ENCODE measurements at regions not wholly inside any gene's neighbourhood (a gene's known extent, or its start where the extent isn't known, plus 50 kb on each side); places are given as distances from the start of the nearest gene placed in this dataset.

DNA sequence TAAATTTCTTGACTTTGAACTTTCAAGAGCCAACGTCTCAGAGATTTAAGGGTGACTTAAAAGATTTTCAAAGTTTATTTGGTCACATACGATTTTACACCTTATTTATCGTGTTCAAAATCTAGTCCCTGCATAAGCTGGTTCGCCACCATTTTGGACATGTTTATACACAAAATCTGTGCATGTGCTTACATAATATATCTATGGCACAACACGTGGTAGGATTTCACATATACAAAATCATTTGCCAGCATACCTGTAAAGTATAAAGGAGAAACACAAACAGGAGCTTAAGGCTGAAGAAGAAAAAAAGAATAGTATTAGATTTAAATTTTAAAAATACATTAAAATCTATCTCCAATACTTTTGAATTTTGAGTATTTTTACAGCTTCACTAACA is 190.0 kb upstream of the KYNU start:
- in situ Hi-C loops (cut with MboI; ENCODE audit: low pct_unique_long_range_greater_than_20kb, low sequenced_read_pairs, unreplicated experiment), result loop anchor here (25.0 kb wide), 1 partner anchor 300 kb away; no protein-coding TSS in a partner anchor
- DNase-seq (ENCODE audit: low spot score), result no peak
- TF ChIP-seq, protein P1, sequence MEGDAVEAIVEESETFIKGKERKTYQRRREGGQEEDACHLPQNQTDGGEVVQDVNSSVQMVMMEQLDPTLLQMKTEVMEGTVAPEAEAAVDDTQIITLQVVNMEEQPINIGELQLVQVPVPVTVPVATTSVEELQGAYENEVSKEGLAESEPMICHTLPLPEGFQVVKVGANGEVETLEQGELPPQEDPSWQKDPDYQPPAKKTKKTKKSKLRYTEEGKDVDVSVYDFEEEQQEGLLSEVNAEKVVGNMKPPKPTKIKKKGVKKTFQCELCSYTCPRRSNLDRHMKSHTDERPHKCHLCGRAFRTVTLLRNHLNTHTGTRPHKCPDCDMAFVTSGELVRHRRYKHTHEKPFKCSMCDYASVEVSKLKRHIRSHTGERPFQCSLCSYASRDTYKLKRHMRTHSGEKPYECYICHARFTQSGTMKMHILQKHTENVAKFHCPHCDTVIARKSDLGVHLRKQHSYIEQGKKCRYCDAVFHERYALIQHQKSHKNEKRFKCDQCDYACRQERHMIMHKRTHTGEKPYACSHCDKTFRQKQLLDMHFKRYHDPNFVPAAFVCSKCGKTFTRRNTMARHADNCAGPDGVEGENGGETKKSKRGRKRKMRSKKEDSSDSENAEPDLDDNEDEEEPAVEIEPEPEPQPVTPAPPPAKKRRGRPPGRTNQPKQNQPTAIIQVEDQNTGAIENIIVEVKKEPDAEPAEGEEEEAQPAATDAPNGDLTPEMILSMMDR (IDR thresholded peaks at IDR 0.05; ENCODE audit: extremely low read depth, insufficient read depth, missing control alignments), result no peak

DNA sequence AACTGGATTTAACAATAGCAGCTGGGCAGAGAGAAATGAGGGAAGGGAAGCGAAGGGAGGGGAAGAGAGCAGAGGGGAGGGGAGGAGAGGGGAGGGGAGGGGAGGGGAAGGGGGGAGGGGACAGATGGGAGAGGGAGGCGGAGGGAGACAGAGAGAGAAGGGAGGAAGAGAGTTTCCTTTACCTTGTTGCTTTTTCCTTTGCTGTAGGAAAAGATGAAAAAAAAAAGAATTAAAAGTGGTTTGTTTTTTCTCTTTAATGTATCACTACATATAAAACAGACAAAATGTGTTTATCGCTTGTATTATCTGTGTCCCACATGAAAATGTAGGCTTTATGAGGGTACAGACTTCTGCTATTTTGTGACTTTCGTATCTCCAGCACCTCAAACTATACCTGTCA is 190.4 kb upstream of the KYNU start:
- DNase-seq (ENCODE audit: low spot score), result no peak
- TF ChIP-seq, protein P1 (IDR thresholded peaks at IDR 0.05; ENCODE audit: extremely low read depth, insufficient read depth, missing control alignments), result no peak
- in situ Hi-C loops (cut with MboI; ENCODE audit: low pct_unique_long_range_greater_than_20kb, low sequenced_read_pairs, unreplicated experiment), result loop anchor here (25.0 kb wide), 1 partner anchor 300 kb away; no protein-coding TSS in a partner anchor

DNA sequence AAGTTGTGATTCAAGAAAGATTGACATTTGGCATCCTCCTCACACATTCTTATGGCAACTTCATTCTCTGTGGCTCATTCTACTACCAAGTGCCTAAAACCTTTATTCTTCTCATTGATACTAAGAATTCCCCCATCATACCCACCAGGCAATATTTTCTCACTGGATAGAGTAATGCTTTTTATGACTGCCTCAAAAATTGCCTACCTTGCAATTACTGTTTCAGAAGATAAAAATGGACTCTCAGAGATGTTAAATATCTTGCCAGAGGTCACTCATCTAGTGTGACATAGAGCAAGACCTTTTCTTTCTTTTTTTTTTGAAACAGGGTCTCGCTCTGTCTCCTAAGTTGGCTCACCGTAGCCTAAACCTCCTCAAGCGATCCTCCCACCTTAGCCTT is 192.8 kb upstream of the KYNU start:
- TF ChIP-seq, protein P1 (IDR thresholded peaks at IDR 0.05; ENCODE audit: extremely low read depth, insufficient read depth, missing control alignments), result no peak
- DNase-seq (ENCODE audit: low spot score), result no peak
- in situ Hi-C loops (cut with MboI; ENCODE audit: low pct_unique_long_range_greater_than_20kb, low sequenced_read_pairs, unreplicated experiment), result loop anchor here (25.0 kb wide), 1 partner anchor 303 kb away; no protein-coding TSS in a partner anchor

DNA sequence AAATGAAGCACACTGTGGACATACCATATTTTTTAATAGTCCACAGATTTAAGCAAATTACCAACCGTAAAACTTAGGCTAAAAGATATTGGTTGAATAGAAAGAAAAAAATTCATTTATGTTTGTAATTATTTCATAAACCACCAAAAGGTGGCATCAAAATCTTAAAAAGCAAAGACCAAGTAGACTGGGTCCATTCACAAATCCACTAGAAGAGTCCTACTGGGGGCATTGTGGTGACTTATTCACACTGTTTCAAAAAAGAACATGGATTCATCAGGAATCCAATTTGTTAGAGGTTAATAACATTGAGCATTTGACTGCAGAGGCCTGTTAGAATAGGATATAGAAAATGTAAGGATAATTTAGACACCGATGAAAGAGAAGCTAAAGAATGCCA is 194.9 kb upstream of the KYNU start:
- DNase-seq (ENCODE audit: low spot score), result no peak
- TF ChIP-seq, protein P1 (IDR thresholded peaks at IDR 0.05; ENCODE audit: extremely low read depth, insufficient read depth, missing control alignments), result no peak
- in situ Hi-C loops (cut with MboI; ENCODE audit: low pct_unique_long_range_greater_than_20kb, low sequenced_read_pairs, unreplicated experiment), result loop anchor here (25.0 kb wide), 1 partner anchor 305 kb away; no protein-coding TSS in a partner anchor

DNA sequence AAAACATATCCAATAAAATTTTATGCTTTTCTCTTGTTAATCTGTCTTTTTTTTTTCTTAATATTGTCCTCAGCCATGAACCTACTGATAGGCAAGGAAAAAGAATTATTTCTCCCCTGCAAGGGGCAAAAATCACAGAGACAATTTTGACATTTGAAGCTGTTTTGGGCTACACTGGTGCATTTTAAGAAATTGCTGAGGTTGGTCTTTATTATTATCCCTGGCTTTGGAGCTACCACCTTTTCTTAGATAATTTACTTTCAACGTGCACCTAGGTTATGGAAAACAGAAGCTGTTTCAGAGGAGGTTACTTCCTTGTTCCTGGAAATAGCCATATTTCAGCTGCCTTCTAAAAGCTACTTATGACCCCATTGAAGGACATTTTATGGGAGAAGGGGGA is 195.5 kb upstream of the KYNU start:
- DNase-seq (ENCODE audit: low spot score), result no peak
- TF ChIP-seq, protein P1 (IDR thresholded peaks at IDR 0.05; ENCODE audit: extremely low read depth, insufficient read depth, missing control alignments), result no peak
- in situ Hi-C loops (cut with MboI; ENCODE audit: low pct_unique_long_range_greater_than_20kb, low sequenced_read_pairs, unreplicated experiment), result loop anchor here (25.0 kb wide), 1 partner anchor 305 kb away; no protein-coding TSS in a partner anchor

DNA sequence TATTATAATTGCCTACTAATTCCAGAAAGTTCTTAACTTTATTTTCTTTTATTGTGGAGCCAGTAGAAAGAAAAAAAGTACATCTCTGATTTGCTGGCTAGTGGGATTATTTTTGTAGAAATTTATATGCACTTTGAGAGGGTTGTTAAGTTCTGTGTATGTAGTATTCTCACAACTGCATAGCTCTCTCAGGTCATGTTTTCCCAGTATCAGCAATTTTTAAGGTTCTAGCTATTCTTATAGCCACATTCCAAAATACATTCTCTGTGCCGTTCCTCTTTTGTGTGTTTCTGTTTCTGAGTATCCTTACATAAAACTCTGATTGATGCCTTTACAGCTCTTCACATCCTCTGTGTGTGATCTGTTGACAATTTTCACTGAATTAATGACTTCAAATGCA is 199.3 kb upstream of the KYNU start:
- in situ Hi-C loops (cut with MboI; ENCODE audit: low pct_unique_long_range_greater_than_20kb, low sequenced_read_pairs, unreplicated experiment), result loop anchor here (25.0 kb wide), 1 partner anchor 309 kb away; no protein-coding TSS in a partner anchor
- TF ChIP-seq, protein P1 (IDR thresholded peaks at IDR 0.05; ENCODE audit: extremely low read depth, insufficient read depth, missing control alignments), result no peak
- DNase-seq (ENCODE audit: low spot score), result no peak
